Lower lobe of right lung (tissue), 2 donors: ENCODE measurements at regions not wholly inside any gene's neighbourhood (a gene's known extent, or its start where the extent isn't known, plus 50 kb on each side); places are given as distances from the start of the nearest gene placed in this dataset.

Source experiments
- ATAC-seq, 2 donors: fragments of 200-7000 bp; cut with Tn5 transposase; one replicate each; pipeline ENCODE4 v1.9.1; 2020 to 2022; ENCODE audit warnings: mild to moderate bottlenecking in 2 of 2, moderate library complexity in 2 of 2
- DNase-seq: peaks from one replicate; pipeline ENCODE4 v3.0.0-alpha.2; 2020
- H3K27ac ChIP-seq: fragments of 200-600 bp; one replicate; pipeline ENCODE4 v1.8.0; 2022
- H3K27me3 ChIP-seq: fragments of 200-600 bp; one replicate; pipeline ENCODE4 v1.8.0; 2022; ENCODE audit warnings: low read depth
- H3K36me3 ChIP-seq: fragments of 200-600 bp; one replicate; pipeline ENCODE4 v1.8.0; 2022; ENCODE audit warnings: mild to moderate bottlenecking
- H3K4me1 ChIP-seq: fragments of 200-600 bp; one replicate; pipeline ENCODE4 v1.8.0; 2022
- H3K4me3 ChIP-seq: fragments of 200-600 bp; one replicate; pipeline ENCODE4 v1.8.0; 2022; ENCODE audit warnings: mild to moderate bottlenecking
- H3K9me3 ChIP-seq: fragments of 200-600 bp; one replicate; pipeline ENCODE4 v1.8.0; 2022
- CTCF ChIP-seq: fragments of 200-600 bp; IDR thresholded peaks from one replicate; pipeline ENCODE4 v1.8.0; 2022; ENCODE audit warnings: antibody characterized with exemption, mild to moderate bottlenecking
- intact Hi-C: fragments of 100-400 bp; cut with DNase I; formaldehyde crosslinking; loops from one replicate; pipeline ENCODE4 v1.11.0; 2022
- donor health status: DM: no; HTN: yes; CAD: no; lungs with severe emphysema.

- ATAC-seq = no peak
- no peak for TF ChIP-seq CTCF
- no peak overlapping the region for H3K4me3 ChIP-seq
- no peaks in the 10 kb centered on the region for H3K27me3 ChIP-seq
- H3K4me1 ChIP-seq = no peaks in the 10 kb centered on the region
- DNase-seq = no peak
- intact Hi-C loops = no loop called here
- H3K9me3 ChIP-seq = no peaks in the 10 kb centered on the region
- H3K36me3 ChIP-seq = no peaks in the 10 kb centered on the region
- no peak overlapping the region for H3K27ac ChIP-seq
Measured at GRCh38 chr4:8796096-8796495, 75.5 kb downstream of the HMX1 start.

- Histone ChIP-seq H3K4me3 (no peak overlapping the region), H3K36me3 (no peaks in the 10 kb centered on the region), H3K27ac (no peak overlapping the region), H3K4me1 (no peaks in the 10 kb centered on the region), H3K27me3 (no peaks in the 10 kb centered on the region), H3K9me3 (no peaks in the 10 kb centered on the region)
- no peak for DNase-seq
- no peak for ATAC-seq
- TF ChIP-seq CTCF = no peak
- intact Hi-C loops = no loop called here
Measured at GRCh38 chr4:8795140-8795539, 76.5 kb downstream of the HMX1 start.

- no peak for DNase-seq
Measured at GRCh38 chr4:8794491-8794890, 77.1 kb downstream of the HMX1 start.

GRCh38 chr4:8793571-8794160 lies 78.0 kb downstream of the HMX1 start:
- peaks cover 5% of the 10 kb centered on the region for H3K27me3 ChIP-seq
- no peak for TF ChIP-seq CTCF
- DNase-seq (no peak), ATAC-seq (peak in 1 of 2 donors; percentile 6)
- intact Hi-C loops = no loop called here
- no peak overlapping the region for H3K4me3 ChIP-seq
- H3K27ac ChIP-seq = no peak overlapping the region
- H3K9me3 ChIP-seq = no peaks in the 10 kb centered on the region
- H3K36me3 ChIP-seq = no peaks in the 10 kb centered on the region
- H3K4me1 ChIP-seq = no peaks in the 10 kb centered on the region

More at GRCh38 chr4:8794491-8794890, 77.1 kb downstream of the HMX1 start:
- Histone ChIP-seq H3K9me3 (no peaks in the 10 kb centered on the region), H3K4me1 (no peaks in the 10 kb centered on the region), H3K27me3 (peaks cover 2% of the 10 kb centered on the region), H3K27ac (no peak overlapping the region), H3K4me3 (no peak overlapping the region), H3K36me3 (no peaks in the 10 kb centered on the region)
- no peak for ATAC-seq
- intact Hi-C loops = no loop called here
- TF ChIP-seq CTCF = no peak

- DNase-seq (no peak), ATAC-seq (no peak)
- intact Hi-C loops = no loop called here
- Histone ChIP-seq H3K4me1 (no peaks in the 10 kb centered on the region), H3K9me3 (no peaks in the 10 kb centered on the region), H3K36me3 (no peaks in the 10 kb centered on the region), H3K4me3 (no peak overlapping the region), H3K27ac (no peak overlapping the region), H3K27me3 (peaks cover 5% of the 10 kb centered on the region)
- no peak for TF ChIP-seq CTCF
Measured at GRCh38 chr4:8792491-8792890, 79.1 kb downstream of the HMX1 start.
